Sigmoid colon (tissue), 6 donors: ENCODE measurements at regions not wholly inside any gene's neighbourhood (a gene's known extent, or its start where the extent isn't known, plus 50 kb on each side); places are given as distances from the start of the nearest gene placed in this dataset.

Experiments used
- DNase-seq: peaks from one replicate; pipeline ENCODE4 v3.0.0-alpha.2; 2019
- H3K27ac ChIP-seq, 4 donors: fragments of 200-600 bp; sonication (generic); one replicate each; pipeline ENCODE4 v1.5.1; 2016 to 2019; ENCODE audit warnings: mild to moderate bottlenecking in 1 of 4
- H3K27me3 ChIP-seq, 3 donors: fragments of 200-600 bp; sonication (generic); one replicate each; pipeline ENCODE4 v1.5.1; 2019; ENCODE audit warnings: mild to moderate bottlenecking in 1 of 3
- H3K36me3 ChIP-seq, 4 donors: fragments of 200-600 bp; sonication (generic); one replicate each; pipeline ENCODE4 v1.5.1; 2016 to 2019
- H3K4me1 ChIP-seq, 4 donors: fragments of 200-600 bp; sonication (generic); one replicate each; pipeline ENCODE4 v1.5.1; 2017 to 2019
- H3K4me3 ChIP-seq, 4 donors: fragments of 200-600 bp; sonication (generic); one replicate each; pipeline ENCODE4 v1.5.1; 2017 to 2019; ENCODE audit warnings: mild to moderate bottlenecking in 2 of 4, moderate library complexity in 1 of 4
- H3K9me3 ChIP-seq, 4 donors: fragments of 200-600 bp in 3 of 4; sonication (generic) in 3 of 4; one replicate each; pipeline versions ENCODE4 v1.5.1 to v1.6.1; 2013 to 2019
- CTCF ChIP-seq, 4 experiments: fragments of 450-650 bp in 3 of 4; fragments of 200-600 bp in 1 of 4; IDR thresholded peaks; one replicate each; pipeline ENCODE4 v1.5.1; 2016 to 2019; ENCODE audit warnings: antibody characterized with exemption in 4 of 4, mild to moderate bottlenecking in 3 of 4, moderate library complexity in 2 of 4
- EP300 ChIP-seq, 4 donors: sonication (generic); formaldehyde crosslinking; IDR thresholded peaks; one replicate each; pipeline ENCODE4 v1.6.1; 2017; ENCODE audit warnings: antibody characterized with exemption in 4 of 4
- POLR2A ChIP-seq, 2 donors: fragments of 450-650 bp; IDR thresholded peaks; one replicate each; pipeline ENCODE4 v1.6.1; 2016; ENCODE audit warnings: antibody characterized with exemption in 2 of 2, mild to moderate bottlenecking in 2 of 2, moderate library complexity in 2 of 2
- POLR2AphosphoS5 ChIP-seq, 4 donors: sonication (generic); formaldehyde crosslinking; IDR thresholded peaks; one replicate each; pipeline ENCODE4 v1.6.1; 2017; ENCODE audit warnings: antibody characterized with exemption in 4 of 4
- WGBS, 2 donors: extraction: QIAGEN DNeasy Blood & Tissue Kit; methylation state at CpG; one replicate each; pipeline ENCODE4 v1.1.7; 2013; 5-methylcytosine and 5-hydroxymethylcytosine counted together
- intact Hi-C: fragments of 100-400 bp; cut with DNase I; formaldehyde crosslinking; loops from one replicate; pipeline ENCODE4 v1.15.1; 2023
- donor health status: healthy with polysubstance abuse.
- donor health status: healthy.

GRCh38 chr13:107192289-107192688 lies 624.4 kb upstream of the ARGLU1 start:
- DNase-seq: no peak
- no peaks in the 10 kb centered on the region for H3K4me1 ChIP-seq
- no peaks in the 10 kb centered on the region for H3K9me3 ChIP-seq
- TF ChIP-seq EP300 (IDR thresholded peaks at IDR 0.05): no peak
- no peak for TF ChIP-seq POLR2AphosphoS5 (IDR thresholded peaks at IDR 0.05)
- no peak for TF ChIP-seq POLR2A (IDR thresholded peaks at IDR 0.05)
- TF ChIP-seq CTCF (IDR thresholded peaks at IDR 0.05): no peak
- H3K36me3 ChIP-seq: no peaks in the 10 kb centered on the region
- 25 to 51% methylated on average over 7 of the region's 7 CpGs for WGBS, 2 donors
- intact Hi-C loops: no loop called here
- no peak overlapping the region for H3K4me3 ChIP-seq
- H3K27me3 ChIP-seq: no peaks in the 10 kb centered on the region
- H3K27ac ChIP-seq: no peak overlapping the region

GRCh38 chr13:107190065-107190464 lies 622.1 kb upstream of the ARGLU1 start:
- no peaks in the 10 kb centered on the region for H3K4me1 ChIP-seq
- no peak for DNase-seq
- no peaks in the 10 kb centered on the region for H3K27me3 ChIP-seq
- no peaks in the 10 kb centered on the region for H3K9me3 ChIP-seq
- 77 to 83% methylated on average over 1 of the region's 1 CpG for WGBS, 2 donors
- TF ChIP-seq CTCF (IDR thresholded peaks at IDR 0.05): no peak
- no peak for TF ChIP-seq POLR2AphosphoS5 (IDR thresholded peaks at IDR 0.05)
- TF ChIP-seq EP300 (IDR thresholded peaks at IDR 0.05): no peak
- no peak for TF ChIP-seq POLR2A (IDR thresholded peaks at IDR 0.05)
- no peaks in the 10 kb centered on the region for H3K36me3 ChIP-seq
- intact Hi-C loops: no loop called here
- no peak overlapping the region for H3K27ac ChIP-seq
- no peak overlapping the region for H3K4me3 ChIP-seq

- 89 to 95% methylated on average over 4 of the region's 4 CpGs for WGBS, 2 donors
- no peaks in the 10 kb centered on the region for H3K4me1 ChIP-seq
- DNase-seq: no peak
- no peak overlapping the region for H3K4me3 ChIP-seq
- H3K27me3 ChIP-seq: no peaks in the 10 kb centered on the region
- no peaks in the 10 kb centered on the region for H3K36me3 ChIP-seq
- TF ChIP-seq POLR2A (IDR thresholded peaks at IDR 0.05) (no peak), POLR2AphosphoS5 (IDR thresholded peaks at IDR 0.05) (no peak), EP300 (IDR thresholded peaks at IDR 0.05) (no peak), CTCF (IDR thresholded peaks at IDR 0.05) (no peak)
- intact Hi-C loops: no loop called here
- no peak overlapping the region for H3K27ac ChIP-seq
- H3K9me3 ChIP-seq: no peaks in the 10 kb centered on the region
These were observed 618.0 kb upstream of the ARGLU1 start for GRCh38 chr13:107185889-107186288.

GRCh38 chr13:107170270-107170931 lies 602.5 kb upstream of the ARGLU1 start:
- Histone ChIP-seq H3K4me3 (no peak overlapping the region), H3K4me1 (no peaks in the 10 kb centered on the region), H3K9me3 (no peaks in the 10 kb centered on the region), H3K27ac (no peak overlapping the region), H3K27me3 (no peaks in the 10 kb centered on the region), H3K36me3 (no peaks in the 10 kb centered on the region)
- 76 to 86% methylated on average over 12 of the region's 12 CpGs for WGBS, 2 donors
- intact Hi-C loops: no loop called here
- no peak for TF ChIP-seq POLR2AphosphoS5 (IDR thresholded peaks at IDR 0.05)
- no peak for TF ChIP-seq POLR2A (IDR thresholded peaks at IDR 0.05)
- no peak for TF ChIP-seq CTCF (IDR thresholded peaks at IDR 0.05)
- no peak for TF ChIP-seq EP300 (IDR thresholded peaks at IDR 0.05)
- DNase-seq: no peak

GRCh38 chr13:107157271-107157670 lies 589.3 kb upstream of the ARGLU1 start:
- WGBS, 2 donors: 75 to 77% methylated on average over 2 of the region's 2 CpGs
- Histone ChIP-seq H3K27me3 (no peaks in the 10 kb centered on the region), H3K4me1 (no peaks in the 10 kb centered on the region), H3K36me3 (no peaks in the 10 kb centered on the region), H3K4me3 (no peak overlapping the region), H3K9me3 (no peaks in the 10 kb centered on the region), H3K27ac (no peak overlapping the region)
- intact Hi-C loops: no loop called here
- DNase-seq: no peak
- TF ChIP-seq POLR2AphosphoS5 (IDR thresholded peaks at IDR 0.05): no peak
- TF ChIP-seq EP300 (IDR thresholded peaks at IDR 0.05): no peak
- no peak for TF ChIP-seq CTCF (IDR thresholded peaks at IDR 0.05)
- no peak for TF ChIP-seq POLR2A (IDR thresholded peaks at IDR 0.05)
